Osteoblast (primary cell): ENCODE measurements at regions not wholly inside any gene's neighbourhood (a gene's known extent, or its start where the extent isn't known, plus 50 kb on each side); places are given as distances from the start of the nearest gene placed in this dataset.

Experiments used
- DNase-seq: peaks from one replicate; pipeline ENCODE4 v3.0.0; 2011; ENCODE audit warnings: low spot score, mixed read lengths; ENCODE audit not compliant: insufficient read length; ENCODE audit errors: missing footprints
- H2AFZ ChIP-seq: 2 replicates; pipeline ENCODE4 v1.6.0; 2011; ENCODE audit warnings: mild to moderate bottlenecking, low read length
- H3K27ac ChIP-seq: 2 replicates; pipeline ENCODE4 v1.5.1; 2011; ENCODE audit warnings: mild to moderate bottlenecking, low read depth, low read length, moderate library complexity
- H3K27me3 ChIP-seq: 2 replicates; pipeline ENCODE4 v1.6.0; 2012; ENCODE audit warnings: mild to moderate bottlenecking, control low read depth, inconsistent platforms, low read length, moderate library complexity; ENCODE audit not compliant: insufficient read depth
- H3K36me3 ChIP-seq: 2 replicates; pipeline ENCODE4 v1.5.1; 2011; ENCODE audit warnings: mild to moderate bottlenecking, low read length, control low read depth, moderate library complexity; ENCODE audit not compliant: insufficient read depth
- H3K4me1 ChIP-seq: 2 replicates; pipeline ENCODE4 v1.5.1; 2011; ENCODE audit warnings: mild to moderate bottlenecking, low read length, control low read depth, moderate library complexity; ENCODE audit not compliant: insufficient read depth
- H3K4me2 ChIP-seq: 2 replicates; pipeline ENCODE4 v1.6.0; 2011; ENCODE audit warnings: mild to moderate bottlenecking, low read length; ENCODE audit not compliant: insufficient read depth
- H3K4me3 ChIP-seq: fragments of 200-600 bp; sonication (generic); 3 replicates; pipeline ENCODE4 v1.5.1; 2012; ENCODE audit warnings: mild to moderate bottlenecking, low read length, inconsistent platforms; ENCODE audit not compliant: insufficient read depth
- H3K79me2 ChIP-seq: 2 replicates; pipeline ENCODE4 v1.6.0; 2012; ENCODE audit warnings: mild to moderate bottlenecking, low read length, control low read depth, inconsistent platforms; ENCODE audit not compliant: insufficient read depth
- H3K9me3 ChIP-seq: 2 replicates; pipeline ENCODE4 v1.5.1; 2011; ENCODE audit warnings: low read depth, low read length, control low read depth
- H4K20me1 ChIP-seq: 2 replicates; pipeline ENCODE4 v1.6.0; 2012; ENCODE audit warnings: mild to moderate bottlenecking, low read length, control low read depth; ENCODE audit not compliant: insufficient read depth
- CTCF ChIP-seq: IDR thresholded peaks from 2 replicates; pipeline ENCODE4 v1.5.1; 2011; ENCODE audit warnings: mild to moderate bottlenecking, low read depth, low read length, moderate library complexity; ENCODE audit errors: extremely low read depth

GRCh38 chr3:28905798-28906197 lies 375.1 kb upstream of the RBMS3 start:
- H3K4me3 ChIP-seq: no peak overlapping the region
- no peak overlapping the region for H2AFZ ChIP-seq
- no peaks in the 10 kb centered on the region for H3K9me3 ChIP-seq
- no peaks in the 10 kb centered on the region for H3K4me1 ChIP-seq
- DNase-seq: no peak
- no peak for TF ChIP-seq CTCF
- no peak overlapping the region for H3K4me2 ChIP-seq
- H3K27me3 ChIP-seq: no peaks in the 10 kb centered on the region
- H3K79me2 ChIP-seq: no peaks in the 10 kb centered on the region
- no peaks in the 10 kb centered on the region for H3K36me3 ChIP-seq
- H4K20me1 ChIP-seq: no peaks in the 10 kb centered on the region
- H3K27ac ChIP-seq: no peak overlapping the region

GRCh38 chr3:28906561-28907310 lies 374.1 kb upstream of the RBMS3 start:
- H3K79me2 ChIP-seq: no peaks in the 10 kb centered on the region
- DNase-seq: no peak
- no peak overlapping the region for H3K27ac ChIP-seq
- no peaks in the 10 kb centered on the region for H3K4me1 ChIP-seq
- no peak overlapping the region for H2AFZ ChIP-seq
- H3K27me3 ChIP-seq: no peaks in the 10 kb centered on the region
- no peak overlapping the region for H3K4me2 ChIP-seq
- no peaks in the 10 kb centered on the region for H4K20me1 ChIP-seq
- H3K36me3 ChIP-seq: no peaks in the 10 kb centered on the region
- H3K4me3 ChIP-seq: no peak overlapping the region
- no peaks in the 10 kb centered on the region for H3K9me3 ChIP-seq
- TF ChIP-seq CTCF: no peak

- no peaks in the 10 kb centered on the region for H3K79me2 ChIP-seq
- no peaks in the 10 kb centered on the region for H4K20me1 ChIP-seq
- no peaks in the 10 kb centered on the region for H3K27me3 ChIP-seq
- no peak for TF ChIP-seq CTCF
- H3K27ac ChIP-seq: no peak overlapping the region
- no peaks in the 10 kb centered on the region for H3K36me3 ChIP-seq
- H3K4me1 ChIP-seq: no peaks in the 10 kb centered on the region
- H2AFZ ChIP-seq: no peak overlapping the region
- DNase-seq: no peak
- no peak overlapping the region for H3K4me3 ChIP-seq
- no peaks in the 10 kb centered on the region for H3K9me3 ChIP-seq
- no peak overlapping the region for H3K4me2 ChIP-seq
These were observed 373.3 kb upstream of the RBMS3 start for GRCh38 chr3:28907616-28908015.

- H4K20me1 ChIP-seq: no peaks in the 10 kb centered on the region
- no peak overlapping the region for H3K4me2 ChIP-seq
- no peaks in the 10 kb centered on the region for H3K79me2 ChIP-seq
- no peak overlapping the region for H3K4me3 ChIP-seq
- H3K27me3 ChIP-seq: no peaks in the 10 kb centered on the region
- no peak for TF ChIP-seq CTCF
- DNase-seq: no peak
- H3K9me3 ChIP-seq: no peaks in the 10 kb centered on the region
- H3K36me3 ChIP-seq: no peaks in the 10 kb centered on the region
- peaks cover 14% of the 10 kb centered on the region for H3K4me1 ChIP-seq
- no peak overlapping the region for H2AFZ ChIP-seq
- no peak overlapping the region for H3K27ac ChIP-seq
These were observed 368.6 kb upstream of the RBMS3 start for GRCh38 chr3:28912120-28912885.
